Gastroesophageal sphincter (tissue), 3 donors: ENCODE measurements at regions not wholly inside any gene's neighbourhood (a gene's known extent, or its start where the extent isn't known, plus 50 kb on each side); places are given as distances from the start of the nearest gene placed in this dataset.

Experiments used
- CTCF ChIP-seq, 4 experiments: fragments of 200-600 bp in 2 of 4; fragments of 450-650 bp in 2 of 4; sonication (generic) in 1 of 4; IDR thresholded peaks; one replicate each; pipeline ENCODE4 v1.5.1; 2017 to 2019; ENCODE audit warnings: antibody characterized with exemption in 4 of 4, mild to moderate bottlenecking in 2 of 4, moderate library complexity in 2 of 4
- EP300 ChIP-seq: sonication (generic); formaldehyde crosslinking; IDR thresholded peaks from one replicate; pipeline ENCODE4 v1.6.1; 2017; ENCODE audit warnings: antibody characterized with exemption, mild to moderate bottlenecking
- POLR2A ChIP-seq, 2 donors: fragments of 450-650 bp; IDR thresholded peaks; one replicate each; pipeline ENCODE4 v1.6.1; 2017; ENCODE audit warnings: antibody characterized with exemption in 2 of 2, mild to moderate bottlenecking in 2 of 2, moderate library complexity in 1 of 2
- POLR2AphosphoS5 ChIP-seq: sonication (generic); formaldehyde crosslinking; IDR thresholded peaks from one replicate; pipeline ENCODE4 v1.6.1; 2017; ENCODE audit warnings: antibody characterized with exemption

GRCh38 chr2:239772721-239773120 is 252.4 kb downstream of the NDUFA10 start:
- TF ChIP-seq CTCF (IDR thresholded peaks at IDR 0.05) (no peak), POLR2AphosphoS5 (no peak), POLR2A (IDR thresholded peaks at IDR 0.05) (no peak), EP300 (no peak)
